Spleen (tissue), 11 donors: ENCODE measurements at regions not wholly inside any gene's neighbourhood (a gene's known extent, or its start where the extent isn't known, plus 50 kb on each side); places are given as distances from the start of the nearest gene placed in this dataset.

Experiments
- DNase-seq: peaks from one replicate; pipeline ENCODE4 v3.0.0-alpha.2; 2020
- H3K27ac ChIP-seq, 8 donors: fragments of 200-600 bp; sonication (generic) in 7 of 8; 1 replicate in 4 of 8; 2 replicates in 4 of 8; pipeline versions ENCODE4 v1.5.0 to v1.8.0; 2016 to 2021; ENCODE audit warnings: inconsistent platforms in 4 of 8, mild to moderate bottlenecking in 4 of 8, moderate library complexity in 1 of 8
- H3K27me3 ChIP-seq, 7 donors: fragments of 200-600 bp; sonication (generic) in 6 of 7; replicated peaks in 1 of 7; 1 replicate in 4 of 7; 2 replicates in 3 of 7; pipeline versions ENCODE4 v1.5.0 to v1.8.0; 2016 to 2021; ENCODE audit warnings: inconsistent platforms in 3 of 7, mild to moderate bottlenecking in 1 of 7
- H3K36me3 ChIP-seq, 6 donors: fragments of 200-600 bp; sonication (generic) in 5 of 6; 1 replicate in 4 of 6; 2 replicates in 2 of 6; pipeline versions ENCODE4 v1.5.0 to v1.8.0; 2016 to 2021; ENCODE audit warnings: inconsistent platforms in 2 of 6
- H3K4me1 ChIP-seq, 6 donors: fragments of 200-600 bp; sonication (generic) in 5 of 6; 1 replicate in 3 of 6; 2 replicates in 3 of 6; pipeline versions ENCODE4 v1.5.0 to v1.8.0; 2016 to 2021; ENCODE audit warnings: inconsistent platforms in 3 of 6
- H3K4me3 ChIP-seq, 8 donors: fragments of 200-600 bp; sonication (generic) in 7 of 8; 1 replicate in 4 of 8; 2 replicates in 4 of 8; pipeline versions ENCODE4 v1.5.0 to v1.8.0; 2016 to 2021; ENCODE audit warnings: inconsistent platforms in 4 of 8, mild to moderate bottlenecking in 4 of 8, moderate library complexity in 2 of 8
- H3K9me3 ChIP-seq, 8 donors: fragments of 200-600 bp; sonication (generic) in 7 of 8; 1 replicate in 4 of 8; 2 replicates in 4 of 8; pipeline versions ENCODE4 v1.5.0 to v1.8.0; 2016 to 2021; ENCODE audit warnings: inconsistent platforms in 4 of 8
- POLR2A ChIP-seq, 3 donors: fragments of 450-650 bp; IDR thresholded peaks; one replicate each; pipeline ENCODE4 v1.5.1; 2017; ENCODE audit warnings: antibody characterized with exemption in 3 of 3, mild to moderate bottlenecking in 1 of 3
- POLR2AphosphoS5 ChIP-seq, 3 donors: sonication (generic); formaldehyde crosslinking; IDR thresholded peaks; one replicate each; pipeline ENCODE4 v1.5.1; 2017; ENCODE audit warnings: antibody characterized with exemption in 3 of 3
- WGBS, 5 donors: extraction: QIAGEN DNeasy Blood & Tissue Kit in 3 of 5; methylation state at CpG; one replicate each; pipeline versions ENCODE4 v1.1.5 to v1.1.7; 2013 to 2018; 5-methylcytosine and 5-hydroxymethylcytosine counted together
- intact Hi-C: fragments of 100-400 bp; cut with DNase I; formaldehyde crosslinking; loops from one replicate; pipeline ENCODE4 v1.15.0; 2023; ENCODE audit warnings: low total_unique reads
- TF ChIP-seq, protein P1 (sequence below), 11 experiments: fragments of 200-600 bp in 7 of 11; fragments of 450-650 bp in 4 of 11; sonication (generic) in 4 of 11; IDR thresholded peaks in 8 of 11; conservative IDR thresholded peaks in 3 of 11; 1 replicate in 7 of 11; 2 replicates in 4 of 11; pipeline versions ENCODE4 v1.4.0 to v1.8.0; 2016 to 2021; ENCODE audit warnings: antibody characterized with exemption in 11 of 11, inconsistent platforms in 4 of 11, mild to moderate bottlenecking in 1 of 11
- donor health status: healthy with polysubstance abuse.
- donor health status: DM: no; HTN: no; CAD: no; lungs with moderate emphysema.
- donor health status: DM: no; HTN: no; CAD: no.
- donor health status: Bipolar disorder and iron deficiency.
- donor health status: healthy.
- donor health status: DM: no; HTN: no; CAD: no.
- donor health status: DM: yes; HTN: yes; CAD: no.

DNA sequence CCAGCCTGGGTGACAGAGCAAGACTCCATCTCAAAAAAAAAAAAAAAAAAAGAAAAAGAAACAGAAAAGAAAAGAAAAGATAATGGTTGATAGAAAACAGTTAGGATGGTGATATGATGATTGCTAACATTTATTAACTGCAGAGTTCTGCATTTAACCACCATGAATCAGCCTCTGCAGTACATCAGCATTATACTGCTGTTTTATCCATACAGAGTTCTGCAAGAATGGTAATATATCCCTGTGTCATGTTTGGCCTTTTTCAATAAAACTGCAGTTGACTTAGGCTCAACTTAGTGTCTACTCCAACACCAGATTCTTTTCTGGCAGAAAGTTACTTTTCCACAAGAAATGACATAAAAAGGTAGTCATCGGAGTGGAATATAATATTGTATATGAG lies 62.6 kb downstream of the DUSP6 start:
- DNase-seq, result no peak
- Histone ChIP-seq H3K9me3 (no peaks in the 10 kb centered on the region), H3K27me3 (no peaks in the 10 kb centered on the region), H3K4me1 (no peaks in the 10 kb centered on the region), H3K36me3 (no peaks in the 10 kb centered on the region), H3K27ac (no peak overlapping the region), H3K4me3 (no peak overlapping the region)
- TF ChIP-seq, protein P1, sequence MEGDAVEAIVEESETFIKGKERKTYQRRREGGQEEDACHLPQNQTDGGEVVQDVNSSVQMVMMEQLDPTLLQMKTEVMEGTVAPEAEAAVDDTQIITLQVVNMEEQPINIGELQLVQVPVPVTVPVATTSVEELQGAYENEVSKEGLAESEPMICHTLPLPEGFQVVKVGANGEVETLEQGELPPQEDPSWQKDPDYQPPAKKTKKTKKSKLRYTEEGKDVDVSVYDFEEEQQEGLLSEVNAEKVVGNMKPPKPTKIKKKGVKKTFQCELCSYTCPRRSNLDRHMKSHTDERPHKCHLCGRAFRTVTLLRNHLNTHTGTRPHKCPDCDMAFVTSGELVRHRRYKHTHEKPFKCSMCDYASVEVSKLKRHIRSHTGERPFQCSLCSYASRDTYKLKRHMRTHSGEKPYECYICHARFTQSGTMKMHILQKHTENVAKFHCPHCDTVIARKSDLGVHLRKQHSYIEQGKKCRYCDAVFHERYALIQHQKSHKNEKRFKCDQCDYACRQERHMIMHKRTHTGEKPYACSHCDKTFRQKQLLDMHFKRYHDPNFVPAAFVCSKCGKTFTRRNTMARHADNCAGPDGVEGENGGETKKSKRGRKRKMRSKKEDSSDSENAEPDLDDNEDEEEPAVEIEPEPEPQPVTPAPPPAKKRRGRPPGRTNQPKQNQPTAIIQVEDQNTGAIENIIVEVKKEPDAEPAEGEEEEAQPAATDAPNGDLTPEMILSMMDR (IDR thresholded peaks at IDR 0.05 in 8 of 11, conservative IDR thresholded peaks at IDR 0.05 in 3 of 11), result no peak
- no peak for TF ChIP-seq POLR2AphosphoS5 (IDR thresholded peaks at IDR 0.05)
- TF ChIP-seq POLR2A (IDR thresholded peaks at IDR 0.05), result no peak
- 90 to 100% (median 99%) methylated on average over 1 of the region's 1 CpG for WGBS, 5 donors
- intact Hi-C loops, result loop anchor here (10.0 kb wide), 1 partner anchor 45 kb away; no protein-coding TSS in a partner anchor

DNA sequence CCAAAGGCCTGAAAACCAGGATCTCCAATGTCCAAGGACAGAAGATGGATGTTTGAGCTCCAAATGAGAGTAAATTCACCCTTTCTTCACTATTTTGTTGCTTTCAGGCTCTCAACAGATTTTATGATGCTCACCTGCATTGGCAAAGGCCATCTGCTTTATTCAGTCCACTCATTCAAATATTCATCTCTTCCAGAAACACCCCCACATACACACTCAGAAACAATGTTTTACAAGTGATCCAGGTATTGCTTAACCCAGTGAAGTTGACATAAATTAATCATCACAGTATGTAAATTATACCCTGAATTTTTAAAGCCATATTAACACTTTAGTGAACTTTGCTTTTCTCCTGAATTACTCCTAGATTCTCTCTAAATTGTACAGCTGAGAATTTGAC lies 63.3 kb downstream of the DUSP6 start:
- no peak for DNase-seq
- Histone ChIP-seq H3K4me3 (no peak overlapping the region), H3K36me3 (no peaks in the 10 kb centered on the region), H3K9me3 (no peaks in the 10 kb centered on the region), H3K27me3 (no peaks in the 10 kb centered on the region), H3K4me1 (no peaks in the 10 kb centered on the region), H3K27ac (no peak overlapping the region)
- intact Hi-C loops, result loop anchor here (10.0 kb wide), 1 partner anchor 46 kb away; no protein-coding TSS in a partner anchor
- TF ChIP-seq, protein P1 (IDR thresholded peaks at IDR 0.05 in 8 of 11, conservative IDR thresholded peaks at IDR 0.05 in 3 of 11), result no peak
- TF ChIP-seq POLR2AphosphoS5 (IDR thresholded peaks at IDR 0.05) (no peak), POLR2A (IDR thresholded peaks at IDR 0.05) (no peak)

DNA sequence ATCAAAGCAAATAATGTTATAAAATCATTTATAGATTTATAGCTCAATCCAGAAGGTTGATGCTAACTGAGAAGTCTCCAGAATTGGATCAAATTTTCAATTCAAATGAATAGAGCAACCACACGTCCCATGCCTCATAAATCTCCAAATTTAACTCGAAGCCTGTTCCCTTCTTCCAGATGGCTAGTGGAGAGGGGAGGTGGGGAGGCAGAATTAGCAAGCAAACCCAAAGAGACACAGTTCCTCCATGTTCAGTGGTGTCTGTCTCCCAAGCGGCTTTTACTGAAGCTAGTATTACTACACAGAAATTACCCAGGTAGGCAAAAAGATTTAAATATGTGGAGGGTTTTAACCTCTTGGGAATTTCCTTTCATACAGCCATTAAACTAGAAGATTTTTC lies 65.8 kb downstream of the DUSP6 start:
- no peak for DNase-seq
- whole genome bisulfite sequencing, 5 donors, result 76 to 89% (median 81%) methylated on average over 3 of the region's 3 CpGs
- Histone ChIP-seq H3K9me3 (no peaks in the 10 kb centered on the region), H3K4me1 (peaks cover 0 to 18% (median under 1%) of the 10 kb centered on the region in 6 donors), H3K27ac (no peak overlapping the region), H3K27me3 (no peaks in the 10 kb centered on the region), H3K36me3 (no peaks in the 10 kb centered on the region), H3K4me3 (no peak overlapping the region)
- intact Hi-C loops, result loop anchor here (10.0 kb wide), 1 partner anchor 48 kb away; no protein-coding TSS in a partner anchor
- TF ChIP-seq, protein P1 (IDR thresholded peaks at IDR 0.05 in 8 of 11, conservative IDR thresholded peaks at IDR 0.05 in 3 of 11), result no peak
- TF ChIP-seq POLR2A (IDR thresholded peaks at IDR 0.05), result no peak
- no peak for TF ChIP-seq POLR2AphosphoS5 (IDR thresholded peaks at IDR 0.05)

DNA sequence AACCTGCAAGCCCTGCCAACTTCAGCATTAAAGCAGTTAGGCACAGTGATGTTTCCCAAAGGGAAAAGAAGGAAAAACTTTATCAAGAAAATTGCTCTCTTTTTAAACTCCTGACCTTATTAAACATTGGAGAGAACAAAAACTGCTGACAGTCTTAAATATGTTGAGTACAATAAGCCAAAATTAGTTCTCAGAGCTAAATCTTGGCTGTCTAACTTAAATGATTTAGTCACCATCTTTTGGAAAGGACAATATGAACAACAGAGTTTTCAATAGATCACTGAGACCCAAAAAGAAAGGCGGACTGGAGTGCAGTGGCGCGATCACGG lies 70.8 kb downstream of the DUSP6 start:
- no peaks in the 10 kb centered on the region for H3K9me3 ChIP-seq
- H3K4me3 ChIP-seq, result no peak overlapping the region
- DNase-seq, result no peak
- H3K27ac ChIP-seq, result peak overlapping the region; percentile 52 to 82 (median 77)
- no peaks in the 10 kb centered on the region for H3K36me3 ChIP-seq
- TF ChIP-seq POLR2A (IDR thresholded peaks at IDR 0.05) (no peak), POLR2AphosphoS5 (IDR thresholded peaks at IDR 0.05) (no peak)
- TF ChIP-seq, protein P1 (IDR thresholded peaks at IDR 0.05 in 8 of 11, conservative IDR thresholded peaks at IDR 0.05 in 3 of 11), result no peak
- 79 to 94% (median 92%) methylated on average over 4 of the region's 4 CpGs for WGBS, 5 donors
- intact Hi-C loops, result loop anchor here (10.0 kb wide), 1 partner anchor 53 kb away; no protein-coding TSS in a partner anchor
- H3K4me1 ChIP-seq, result peaks cover 6 to 51% (median 16%) of the 10 kb centered on the region in 6 donors
- no peaks in the 10 kb centered on the region for H3K27me3 ChIP-seq
